Stomach (tissue), 8 donors: ENCODE measurements at regions not wholly inside any gene's neighbourhood (a gene's known extent, or its start where the extent isn't known, plus 50 kb on each side); places are given as distances from the start of the nearest gene placed in this dataset.

Experiments
- DNase-seq, 2 donors: peaks; one replicate each; pipeline versions ENCODE4 v3.0.0 to v3.0.0-alpha.2; 2013 to 2019
- H3K27ac ChIP-seq, 5 donors: fragments of 200-600 bp in 4 of 5; sonication (generic) in 4 of 5; one replicate each; pipeline ENCODE4 v1.5.1; 2013 to 2019; ENCODE audit warnings: mild to moderate bottlenecking in 1 of 5, moderate library complexity in 1 of 5
- H3K27me3 ChIP-seq, 3 donors: fragments of 200-600 bp; sonication (generic); one replicate each; pipeline ENCODE4 v1.5.1; 2017 to 2019; ENCODE audit warnings: mixed run types in 1 of 3
- H3K36me3 ChIP-seq, 4 donors: fragments of 200-600 bp; sonication (generic); 1 replicate in 3 of 4; 2 replicates in 1 of 4; pipeline ENCODE4 v1.5.1; 2016 to 2019
- H3K4me1 ChIP-seq, 4 donors: fragments of 200-600 bp; sonication (generic); one replicate each; pipeline ENCODE4 v1.5.1; 2016 to 2019
- H3K4me3 ChIP-seq, 4 donors: fragments of 200-600 bp; sonication (generic) in 3 of 4; one replicate each; pipeline ENCODE4 v1.5.1; 2016 to 2019; ENCODE audit warnings: mild to moderate bottlenecking in 1 of 4
- H3K9me3 ChIP-seq, 4 donors: fragments of 200-600 bp; sonication (generic); one replicate each; pipeline ENCODE4 v1.5.1; 2016 to 2019
- CTCF ChIP-seq, 7 experiments: fragments of 450-650 bp in 4 of 7; fragments of 200-600 bp in 3 of 7; sonication (generic) in 3 of 7; IDR thresholded peaks; one replicate each; pipeline ENCODE4 v1.5.1; 2016 to 2019; ENCODE audit warnings: antibody characterized with exemption in 7 of 7, control low read depth in 2 of 7, mild to moderate bottlenecking in 1 of 7
- EP300 ChIP-seq: sonication (generic); formaldehyde crosslinking; IDR thresholded peaks from one replicate; pipeline ENCODE4 v1.6.1; 2017; ENCODE audit warnings: antibody characterized with exemption
- POLR2A ChIP-seq, 4 donors: fragments of 450-650 bp; IDR thresholded peaks; one replicate each; pipeline ENCODE4 v1.6.1; 2016; ENCODE audit warnings: antibody characterized with exemption in 4 of 4, control low read depth in 2 of 4, mild to moderate bottlenecking in 1 of 4, moderate library complexity in 1 of 4
- POLR2AphosphoS5 ChIP-seq, 3 donors: sonication (generic); formaldehyde crosslinking; IDR thresholded peaks; one replicate each; pipeline ENCODE4 v1.6.1; 2016; ENCODE audit warnings: antibody characterized with exemption in 3 of 3
- WGBS, 5 donors: extraction: QIAGEN DNeasy Blood & Tissue Kit in 3 of 5; methylation state at CpG; one replicate each; pipeline versions ENCODE4 v1.1.5 to v1.1.7; 2013 to 2018; 5-methylcytosine and 5-hydroxymethylcytosine counted together
- intact Hi-C: fragments of 100-400 bp; cut with DNase I; formaldehyde crosslinking; loops from one replicate; pipeline ENCODE4 v1.15.1; 2023; ENCODE audit warnings: low total_unique reads
- donor health status: healthy with polysubstance abuse.
- donor health status: Bipolar disorder and iron deficiency.
- donor health status: healthy.

- no peaks in the 10 kb centered on the region for H3K9me3 ChIP-seq
- 36 to 84% (median 54%) methylated on average over 2 of the region's 2 CpGs for WGBS, 5 donors
- no peak overlapping the region for H3K27ac ChIP-seq
- no peaks in the 10 kb centered on the region for H3K4me1 ChIP-seq
- no peak overlapping the region for H3K4me3 ChIP-seq
- DNase-seq = no peak
- H3K36me3 ChIP-seq = no peaks in the 10 kb centered on the region
- H3K27me3 ChIP-seq = no peaks in the 10 kb centered on the region
- intact Hi-C loops = no loop called here
- TF ChIP-seq POLR2A (IDR thresholded peaks at IDR 0.05) (no peak), POLR2AphosphoS5 (IDR thresholded peaks at IDR 0.05) (no peak), EP300 (no peak), CTCF (IDR thresholded peaks at IDR 0.05) (no peak)
These were observed 599.6 kb upstream of the KLHL4 start for GRCh38 chrX:86917959-86918358.

GRCh38 chrX:86930419-86930818, 587.2 kb upstream of the KLHL4 start:
- intact Hi-C loops = no loop called here
- no peak overlapping the region for H3K27ac ChIP-seq
- H3K36me3 ChIP-seq = no peaks in the 10 kb centered on the region
- H3K9me3 ChIP-seq = peaks cover 0 to 8% (median 0%) of the 10 kb centered on the region in 4 donors
- 35 to 63% (median 48%) methylated on average over 1 of the region's 1 CpG for WGBS, 5 donors
- TF ChIP-seq POLR2AphosphoS5 (IDR thresholded peaks at IDR 0.05) = no peak
- no peak for TF ChIP-seq CTCF (IDR thresholded peaks at IDR 0.05)
- no peak for TF ChIP-seq POLR2A (IDR thresholded peaks at IDR 0.05)
- TF ChIP-seq EP300 = no peak
- H3K27me3 ChIP-seq = no peaks in the 10 kb centered on the region
- no peaks in the 10 kb centered on the region for H3K4me1 ChIP-seq
- H3K4me3 ChIP-seq = no peak overlapping the region
- no peak for DNase-seq

- no peak for TF ChIP-seq EP300
- no peak for TF ChIP-seq POLR2A (IDR thresholded peaks at IDR 0.05)
- no peak for TF ChIP-seq POLR2AphosphoS5 (IDR thresholded peaks at IDR 0.05)
- no peak for TF ChIP-seq CTCF (IDR thresholded peaks at IDR 0.05)
- no peaks in the 10 kb centered on the region for H3K36me3 ChIP-seq
- H3K9me3 ChIP-seq = peaks cover 0 to 8% (median 0%) of the 10 kb centered on the region in 4 donors
- no peak overlapping the region for H3K27ac ChIP-seq
- no peaks in the 10 kb centered on the region for H3K27me3 ChIP-seq
- intact Hi-C loops = no loop called here
- H3K4me1 ChIP-seq = no peaks in the 10 kb centered on the region
- no peak for DNase-seq
- H3K4me3 ChIP-seq = no peak overlapping the region
- WGBS, 5 donors = 53 to 88% (median 72%) methylated on average over 3 to 5 of the region's 5 CpGs
These were observed 581.6 kb upstream of the KLHL4 start for GRCh38 chrX:86935988-86936387.

GRCh38 chrX:86946569-86946968, 571.0 kb upstream of the KLHL4 start:
- H3K4me3 ChIP-seq = no peak overlapping the region
- intact Hi-C loops = no loop called here
- H3K27ac ChIP-seq = no peak overlapping the region
- no peaks in the 10 kb centered on the region for H3K27me3 ChIP-seq
- H3K9me3 ChIP-seq = no peaks in the 10 kb centered on the region
- 0 to 9% (median 4%) methylated on average over 1 of the region's 1 CpG for WGBS, 5 donors
- DNase-seq = peak in 1 of 2 donors; percentile 67
- no peak for TF ChIP-seq EP300
- TF ChIP-seq CTCF (IDR thresholded peaks at IDR 0.05) = peak in 3 of 7 experiments; percentile 11 to 25 (median 11)
- TF ChIP-seq POLR2A (IDR thresholded peaks at IDR 0.05) = no peak
- no peak for TF ChIP-seq POLR2AphosphoS5 (IDR thresholded peaks at IDR 0.05)
- no peaks in the 10 kb centered on the region for H3K36me3 ChIP-seq
- H3K4me1 ChIP-seq = no peaks in the 10 kb centered on the region
